ENCODE measurements at regions not wholly inside any gene's neighbourhood (a gene's known extent, or its start where the extent isn't known, plus 50 kb on each side); places are given as distances from the start of the nearest gene placed in this dataset.

- H3K4me3 ChIP-seq (ENCODE audit: low read depth, low read length): no peak overlapping the region
- DNase-seq (ENCODE audit: low read depth): no peak
- no peak for TF ChIP-seq CTCF (IDR thresholded peaks at IDR 0.05; ENCODE audit: insufficient read depth, low read length)
These were observed 90.3 kb downstream of the SNX5 start for GRCh38 chr20:17878069-17878911.

GRCh38 chr20:17875981-17876385, 92.6 kb downstream of the SNX5 start:
- H3K4me3 ChIP-seq (ENCODE audit: low read depth, low read length): no peak overlapping the region
- no peak for TF ChIP-seq CTCF (IDR thresholded peaks at IDR 0.05; ENCODE audit: insufficient read depth, low read length)
- no peak for DNase-seq (ENCODE audit: low read depth)

- no peak for TF ChIP-seq CTCF (IDR thresholded peaks at IDR 0.05; ENCODE audit: insufficient read depth, low read length)
- DNase-seq (ENCODE audit: low read depth): peak; percentile 94
- H3K4me3 ChIP-seq (ENCODE audit: low read depth, low read length): no peak overlapping the region
These were observed 93.3 kb downstream of the SNX5 start for GRCh38 chr20:17875106-17875980.

- TF ChIP-seq CTCF (IDR thresholded peaks at IDR 0.05; ENCODE audit: insufficient read depth, low read length): no peak
- DNase-seq (ENCODE audit: low read depth): no peak
- no peak overlapping the region for H3K4me3 ChIP-seq (ENCODE audit: low read depth, low read length)
These were observed 94.1 kb downstream of the SNX5 start for GRCh38 chr20:17874271-17875105.

GRCh38 chr20:17873410-17874270, 95.0 kb downstream of the SNX5 start:
- H3K4me3 ChIP-seq (ENCODE audit: low read depth, low read length): no peak overlapping the region
- DNase-seq (ENCODE audit: low read depth): peak; percentile 99
- TF ChIP-seq CTCF (IDR thresholded peaks at IDR 0.05; ENCODE audit: insufficient read depth, low read length): no peak
